ENCODE measurements at regions not wholly inside any gene's neighbourhood (a gene's known extent, or its start where the extent isn't known, plus 50 kb on each side); places are given as distances from the start of the nearest gene placed in this dataset.

- TF ChIP-seq CTCF (IDR thresholded peaks at IDR 0.05; ENCODE audit: insufficient read depth, low read length, poor library complexity, severe bottlenecking) (no peak), EZH2phosphoT487 (conservative IDR thresholded peaks at IDR 0.05; ENCODE audit: low read length) (no peak)
These were observed 376.9 kb downstream of the PPP4R3C start for GRCh38 chrX:27086237-27086636.

Data from SU-DHL-6 (cell line).